GM12891 (cell line): ENCODE measurements at regions not wholly inside any gene's neighbourhood (a gene's known extent, or its start where the extent isn't known, plus 50 kb on each side); places are given as distances from the start of the nearest gene placed in this dataset.

Experiments
- POLR2A ChIP-seq: IDR thresholded peaks from 2 replicates; pipeline ENCODE4 v1.6.1; 2011; ENCODE audit warnings: low read depth, low read length, control low read depth
- POLR2AphosphoS5 ChIP-seq: IDR thresholded peaks from 2 replicates; pipeline ENCODE4 v1.6.1; 2011; ENCODE audit warnings: low read depth, low read length, control low read depth
- SPI1 ChIP-seq: IDR thresholded peaks from 2 replicates; pipeline ENCODE4 v1.6.1; 2011; ENCODE audit warnings: low read depth, low read length, control low read depth
- TAF1 ChIP-seq: IDR thresholded peaks from 2 replicates; pipeline ENCODE4 v1.6.1; 2011; ENCODE audit warnings: low read depth, low read length, control low read depth

GRCh38 chr3:117477214-117477755, 767.7 kb downstream of the TUSC7 start:
- TF ChIP-seq SPI1 (no peak), TAF1 (no peak), POLR2A (no peak), POLR2AphosphoS5 (no peak)
